ENCODE measurements at regions not wholly inside any gene's neighbourhood (a gene's known extent, or its start where the extent isn't known, plus 50 kb on each side); places are given as distances from the start of the nearest gene placed in this dataset.

DNA sequence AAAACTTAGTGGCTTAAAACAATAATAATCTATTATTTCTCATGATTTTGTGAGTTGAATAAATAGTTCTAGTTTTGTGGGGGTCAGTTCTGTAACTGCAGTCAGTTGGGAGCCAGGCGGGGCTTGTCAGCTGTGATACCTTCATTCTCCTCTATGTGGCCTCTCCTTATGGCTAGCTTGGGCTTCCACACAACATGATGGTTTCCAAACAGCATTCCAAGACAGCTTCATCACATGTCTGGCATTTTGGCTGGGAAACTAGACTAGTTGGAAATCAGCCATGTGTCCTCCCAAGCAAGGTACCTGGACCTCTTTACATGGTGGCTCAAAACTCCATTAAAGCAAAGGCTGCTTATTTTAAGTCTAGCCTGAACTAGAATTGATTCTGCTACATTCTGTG, 61.4 kb upstream of the RANBP3L start:
- TF ChIP-seq POLR2A (IDR thresholded peaks at IDR 0.05), result no peak
- TF ChIP-seq, protein P1, sequence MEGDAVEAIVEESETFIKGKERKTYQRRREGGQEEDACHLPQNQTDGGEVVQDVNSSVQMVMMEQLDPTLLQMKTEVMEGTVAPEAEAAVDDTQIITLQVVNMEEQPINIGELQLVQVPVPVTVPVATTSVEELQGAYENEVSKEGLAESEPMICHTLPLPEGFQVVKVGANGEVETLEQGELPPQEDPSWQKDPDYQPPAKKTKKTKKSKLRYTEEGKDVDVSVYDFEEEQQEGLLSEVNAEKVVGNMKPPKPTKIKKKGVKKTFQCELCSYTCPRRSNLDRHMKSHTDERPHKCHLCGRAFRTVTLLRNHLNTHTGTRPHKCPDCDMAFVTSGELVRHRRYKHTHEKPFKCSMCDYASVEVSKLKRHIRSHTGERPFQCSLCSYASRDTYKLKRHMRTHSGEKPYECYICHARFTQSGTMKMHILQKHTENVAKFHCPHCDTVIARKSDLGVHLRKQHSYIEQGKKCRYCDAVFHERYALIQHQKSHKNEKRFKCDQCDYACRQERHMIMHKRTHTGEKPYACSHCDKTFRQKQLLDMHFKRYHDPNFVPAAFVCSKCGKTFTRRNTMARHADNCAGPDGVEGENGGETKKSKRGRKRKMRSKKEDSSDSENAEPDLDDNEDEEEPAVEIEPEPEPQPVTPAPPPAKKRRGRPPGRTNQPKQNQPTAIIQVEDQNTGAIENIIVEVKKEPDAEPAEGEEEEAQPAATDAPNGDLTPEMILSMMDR (IDR thresholded peaks at IDR 0.05), result no peak
